ENCODE measurements at regions not wholly inside any gene's neighbourhood (a gene's known extent, or its start where the extent isn't known, plus 50 kb on each side); places are given as distances from the start of the nearest gene placed in this dataset.

- TF ChIP-seq CTCF (IDR thresholded peaks at IDR 0.05) = no peak
- TF ChIP-seq POLR2A (IDR thresholded peaks at IDR 0.05) = no peak
Measured at GRCh38 chr14:101481557-101481956, 79.7 kb upstream of the DIO3 start.
